H9 (cell line): ENCODE measurements at regions not wholly inside any gene's neighbourhood (a gene's known extent, or its start where the extent isn't known, plus 50 kb on each side); places are given as distances from the start of the nearest gene placed in this dataset.
"Not testable (repeated sequence)": the region's sequence is repeated elsewhere in the genome, so short reads cannot be mapped to it uniquely, and the experiment has no call there.

Source experiments
- DNase-seq: peaks from one replicate; pipeline ENCODE4 v3.0.0-alpha.2; 2017
- H2AFZ ChIP-seq: one replicate; pipeline ENCODE4 v1.6.1; 2013; ENCODE audit warnings: mild to moderate bottlenecking, low read length, control low read depth, moderate library complexity
- H2AK5ac ChIP-seq: 2 replicates; pipeline ENCODE4 v1.6.1; 2013; ENCODE audit warnings: low read length, control low read depth, mixed read lengths; ENCODE audit not compliant: insufficient read length
- H2BK120ac ChIP-seq: one replicate; pipeline ENCODE4 v1.6.1; 2013; ENCODE audit warnings: low read depth, mild to moderate bottlenecking, low read length, control low read depth, inconsistent platforms; ENCODE audit not compliant: poor library complexity, severe bottlenecking
- H2BK12ac ChIP-seq: 2 replicates; pipeline ENCODE4 v1.6.1; 2013; ENCODE audit warnings: low read length, control low read depth, mixed read lengths, low read depth; ENCODE audit not compliant: insufficient read length
- H2BK15ac ChIP-seq: 2 replicates; pipeline ENCODE4 v1.6.1; 2013; ENCODE audit warnings: low read depth, low read length, control low read depth
- H2BK20ac ChIP-seq: one replicate; pipeline ENCODE4 v1.6.1; 2013; ENCODE audit warnings: low read depth, mild to moderate bottlenecking, low read length, control low read depth, inconsistent platforms; ENCODE audit not compliant: poor library complexity, severe bottlenecking
- H2BK5ac ChIP-seq: 2 replicates; pipeline ENCODE4 v1.6.1; 2013; ENCODE audit warnings: low read length, control low read depth, mixed read lengths; ENCODE audit not compliant: insufficient read length
- H3K14ac ChIP-seq: 2 replicates; pipeline ENCODE4 v1.6.1; 2013; ENCODE audit warnings: low read length, control low read depth; ENCODE audit not compliant: insufficient read depth
- H3K18ac ChIP-seq: 2 replicates; pipeline ENCODE4 v1.6.1; 2013; ENCODE audit warnings: low read depth, mild to moderate bottlenecking, mixed read lengths, low read length, control low read depth; ENCODE audit not compliant: insufficient read length
- H3K23ac ChIP-seq: 2 replicates; pipeline ENCODE4 v1.6.1; 2013; ENCODE audit warnings: low read length, control low read depth, mixed read lengths, low read depth; ENCODE audit not compliant: insufficient read length
- H3K23me2 ChIP-seq: 2 replicates; pipeline ENCODE4 v1.6.1; 2013; ENCODE audit warnings: low read depth, mild to moderate bottlenecking, mixed read lengths, low read length, control low read depth; ENCODE audit not compliant: insufficient read length, poor library complexity, severe bottlenecking
- H3K27ac ChIP-seq: 2 replicates; pipeline ENCODE4 v1.5.1; 2013; ENCODE audit warnings: low read length, control low read depth, mixed read lengths, low read depth; ENCODE audit not compliant: insufficient read length
- H3K27me3 ChIP-seq: 2 replicates; pipeline ENCODE4 v1.6.1; 2013; ENCODE audit warnings: low read length, control low read depth, inconsistent platforms; ENCODE audit not compliant: insufficient read depth
- H3K4ac ChIP-seq: 2 replicates; pipeline ENCODE4 v1.6.1; 2013; ENCODE audit warnings: low read depth, mild to moderate bottlenecking, control low read depth, inconsistent platforms, low read length, moderate library complexity
- H3K4me1 ChIP-seq: 2 replicates; pipeline ENCODE4 v1.6.1; 2013; ENCODE audit warnings: low read length, control low read depth, inconsistent platforms; ENCODE audit not compliant: insufficient read depth
- H3K4me2 ChIP-seq: 2 replicates; pipeline ENCODE4 v1.6.1; 2013; ENCODE audit warnings: low read length, control low read depth, mixed read lengths; ENCODE audit not compliant: insufficient read length, insufficient read depth
- H3K56ac ChIP-seq: 2 replicates; pipeline ENCODE4 v1.6.1; 2013; ENCODE audit warnings: low read depth, mild to moderate bottlenecking, mixed read lengths, low read length, control low read depth; ENCODE audit not compliant: insufficient read length
- H3K79me1 ChIP-seq: 2 replicates; pipeline ENCODE4 v1.6.1; 2013; ENCODE audit warnings: low read depth, mild to moderate bottlenecking, moderate library complexity, low read length, control low read depth, inconsistent platforms; ENCODE audit not compliant: insufficient read depth, poor library complexity, severe bottlenecking
- H3K79me2 ChIP-seq: 2 replicates; pipeline ENCODE4 v1.6.1; 2013; ENCODE audit warnings: low read length, control low read depth, inconsistent platforms; ENCODE audit not compliant: insufficient read depth
- H3K9ac ChIP-seq: 2 replicates; pipeline ENCODE4 v1.6.1; 2013; ENCODE audit warnings: low read length, control low read depth, mixed read lengths; ENCODE audit not compliant: insufficient read length; ENCODE audit errors: extremely low read depth
- H3K9me3 ChIP-seq: one replicate; pipeline ENCODE4 v1.6.1; 2013; ENCODE audit warnings: low read depth, low read length, inconsistent platforms; ENCODE audit not compliant: control insufficient read depth
- H3T11ph ChIP-seq: one replicate; pipeline ENCODE4 v1.6.1; 2013; ENCODE audit warnings: mild to moderate bottlenecking, low read length, control low read depth, inconsistent platforms
- H4K20me1 ChIP-seq: one replicate; pipeline ENCODE4 v1.6.1; 2013; ENCODE audit not compliant: control insufficient read depth, insufficient read length, insufficient read depth
- H4K5ac ChIP-seq: 2 replicates; pipeline ENCODE4 v1.6.1; 2013; ENCODE audit warnings: low read depth, mild to moderate bottlenecking, mixed read lengths, low read length, control low read depth; ENCODE audit not compliant: insufficient read length
- H4K8ac ChIP-seq: replicated peaks from 2 replicates; pipeline ENCODE4 v1.6.1; 2013; ENCODE audit warnings: low read length, control low read depth, mixed read lengths, low read depth; ENCODE audit not compliant: insufficient read length
- H4K91ac ChIP-seq: 2 replicates; pipeline ENCODE4 v1.6.1; 2013; ENCODE audit warnings: low read depth, mild to moderate bottlenecking, moderate library complexity, mixed read lengths, low read length, control low read depth; ENCODE audit not compliant: insufficient read length
- H3K27ac Mint-ChIP-seq, 3 experiments: 2 replicates in 2 of 3; 3 replicates in 1 of 3; pipeline ENCODE4 v1.8.0; 2020 to 2021; ENCODE audit warnings: mixed read lengths in 3 of 3, mild to moderate bottlenecking in 1 of 3, moderate library complexity in 1 of 3
- H3K27me3 Mint-ChIP-seq: 2 replicates; pipeline ENCODE4 v1.8.0; 2021; ENCODE audit warnings: low read depth, mild to moderate bottlenecking, moderate library complexity, mixed read lengths
- H3K36me3 Mint-ChIP-seq, 3 experiments: 2 replicates in 2 of 3; 3 replicates in 1 of 3; pipeline ENCODE4 v1.8.0; 2020 to 2021; ENCODE audit warnings: low read depth in 3 of 3, mixed read lengths in 3 of 3; ENCODE audit not compliant: insufficient read depth in 1 of 3
- H3K4me1 Mint-ChIP-seq, 2 experiments: 2 replicates each; pipeline ENCODE4 v1.8.0; 2020; ENCODE audit warnings: mixed read lengths in 2 of 2
- H3K4me3 Mint-ChIP-seq, 2 experiments: 2 replicates in 1 of 2; 3 replicates in 1 of 2; pipeline ENCODE4 v1.8.0; 2020 to 2021; ENCODE audit warnings: mild to moderate bottlenecking in 2 of 2, mixed read lengths in 2 of 2, moderate library complexity in 1 of 2
- H3K9me3 Mint-ChIP-seq, 2 experiments: 2 replicates in 1 of 2; 3 replicates in 1 of 2; pipeline ENCODE4 v1.8.0; 2020; ENCODE audit warnings: mild to moderate bottlenecking in 2 of 2, mixed read lengths in 2 of 2, moderate library complexity in 1 of 2
- WGBS: extraction: QIAGEN DNeasy Blood & Tissue Kit; methylation state at CpG from one replicate; pipeline ENCODE4 v1.1.7; 2013; ENCODE audit warnings: missing lambda C conversion rate, low lambda C conversion rate, mixed read lengths; ENCODE audit not compliant: insufficient read length; ENCODE audit errors: extremely low coverage; 5-methylcytosine and 5-hydroxymethylcytosine counted together
- TF ChIP-seq, protein P1 (sequence below): fragments of 200-600 bp; sonication (generic); conservative IDR thresholded peaks from 3 replicates; pipeline ENCODE4 v1.8.0; 2021; ENCODE audit warnings: antibody characterized with exemption, mild to moderate bottlenecking

DNA sequence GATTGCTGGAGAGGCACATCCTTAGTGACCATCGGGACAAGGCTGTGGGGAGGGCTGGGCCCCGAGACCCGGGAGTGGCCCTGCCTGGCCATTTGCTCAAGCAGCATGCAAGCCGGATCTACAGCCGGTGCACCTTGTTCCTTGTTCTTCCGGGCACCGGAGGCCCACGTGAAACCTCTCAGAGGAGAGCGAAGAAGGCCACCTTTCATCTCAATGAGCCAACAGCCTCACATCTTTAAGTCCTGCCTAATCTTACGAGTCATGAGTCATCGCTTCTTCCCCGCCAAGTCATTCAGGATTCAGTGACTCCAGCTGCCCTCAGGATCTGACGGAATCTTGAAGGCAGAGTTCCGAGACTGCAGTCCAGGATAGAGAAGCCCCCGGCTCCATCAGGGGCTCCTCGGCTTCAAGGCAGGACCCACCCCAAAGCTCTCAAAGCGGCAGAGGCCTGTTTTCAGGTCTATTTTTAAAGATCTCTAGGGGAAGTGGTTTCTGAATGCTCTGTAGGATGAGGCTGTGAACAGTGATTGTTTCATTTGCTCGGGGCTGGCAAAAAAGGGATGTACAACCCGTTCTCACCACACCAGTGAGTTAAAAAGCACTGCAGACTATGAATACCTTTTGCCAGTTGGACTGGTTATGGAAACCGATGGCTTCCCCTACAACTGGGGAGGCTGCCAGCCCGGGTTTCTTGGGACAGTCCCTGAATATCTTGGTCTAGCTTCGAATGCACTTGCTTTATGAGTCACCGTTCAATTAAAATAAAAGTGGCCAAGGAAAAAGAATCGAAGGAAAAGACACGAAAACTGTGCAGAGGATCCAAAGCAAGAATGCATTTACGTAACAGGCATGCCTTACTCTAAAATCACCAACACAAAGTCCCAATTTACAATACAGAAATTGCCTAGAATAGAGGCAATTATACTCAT, 57.2 kb upstream of the ECHDC3 start:
- H3K36me3 Mint-ChIP-seq = no peaks in the 10 kb centered on the region; a peak in 1 of 7 replicates
- H3K4me1 ChIP-seq = peaks cover 2% of the 10 kb centered on the region; the same call in 1 of the 2 replicates
- H3K27ac Mint-ChIP-seq = peak overlapping the region in 2 of 3 experiments; percentile 78 to 83; a peak in 3 of 7 replicates
- no peak overlapping the region for H3K18ac ChIP-seq
- DNase-seq = peak; percentile 51
- H3T11ph ChIP-seq = no peak overlapping the region
- H2BK120ac ChIP-seq = no peak overlapping the region
- H3K4ac ChIP-seq = no peak overlapping the region
- H4K91ac ChIP-seq = no peak overlapping the region
- H4K5ac ChIP-seq = no peak overlapping the region
- H2BK5ac ChIP-seq = no peak overlapping the region
- H3K27ac ChIP-seq = no peak overlapping the region
- no peak overlapping the region for H3K56ac ChIP-seq
- H2BK15ac ChIP-seq = no peak overlapping the region
- H3K4me3 Mint-ChIP-seq = no peak overlapping the region
- no peak overlapping the region for H4K8ac ChIP-seq
- no peak overlapping the region; the same call in 1 of the 2 replicates for H3K14ac ChIP-seq
- peaks cover 21 to 22% of the 10 kb centered on the region in 2 experiments for H3K4me1 Mint-ChIP-seq
- H3K79me2 ChIP-seq = no peaks in the 10 kb centered on the region
- H2AK5ac ChIP-seq = no peak overlapping the region
- H3K23me2 ChIP-seq = no peaks in the 10 kb centered on the region
- H3K27me3 Mint-ChIP-seq = no peaks in the 10 kb centered on the region; the same call in 1 of the 2 replicates
- H2BK12ac ChIP-seq = no peak overlapping the region
- H3K9me3 Mint-ChIP-seq = no peaks in the 10 kb centered on the region
- H3K9me3 ChIP-seq = no peaks in the 10 kb centered on the region
- WGBS = no CpG with 5 or more reads among the region's 26 CpGs
- H3K4me2 ChIP-seq = no peak overlapping the region
- no peaks in the 10 kb centered on the region for H3K27me3 ChIP-seq
- H2AFZ ChIP-seq = no peak overlapping the region
- H3K9ac ChIP-seq = no peak overlapping the region
- TF ChIP-seq, protein P1, sequence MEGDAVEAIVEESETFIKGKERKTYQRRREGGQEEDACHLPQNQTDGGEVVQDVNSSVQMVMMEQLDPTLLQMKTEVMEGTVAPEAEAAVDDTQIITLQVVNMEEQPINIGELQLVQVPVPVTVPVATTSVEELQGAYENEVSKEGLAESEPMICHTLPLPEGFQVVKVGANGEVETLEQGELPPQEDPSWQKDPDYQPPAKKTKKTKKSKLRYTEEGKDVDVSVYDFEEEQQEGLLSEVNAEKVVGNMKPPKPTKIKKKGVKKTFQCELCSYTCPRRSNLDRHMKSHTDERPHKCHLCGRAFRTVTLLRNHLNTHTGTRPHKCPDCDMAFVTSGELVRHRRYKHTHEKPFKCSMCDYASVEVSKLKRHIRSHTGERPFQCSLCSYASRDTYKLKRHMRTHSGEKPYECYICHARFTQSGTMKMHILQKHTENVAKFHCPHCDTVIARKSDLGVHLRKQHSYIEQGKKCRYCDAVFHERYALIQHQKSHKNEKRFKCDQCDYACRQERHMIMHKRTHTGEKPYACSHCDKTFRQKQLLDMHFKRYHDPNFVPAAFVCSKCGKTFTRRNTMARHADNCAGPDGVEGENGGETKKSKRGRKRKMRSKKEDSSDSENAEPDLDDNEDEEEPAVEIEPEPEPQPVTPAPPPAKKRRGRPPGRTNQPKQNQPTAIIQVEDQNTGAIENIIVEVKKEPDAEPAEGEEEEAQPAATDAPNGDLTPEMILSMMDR = no peak
- no peak overlapping the region for H2BK20ac ChIP-seq
- H3K23ac ChIP-seq = no peak overlapping the region
- no peaks in the 10 kb centered on the region for H4K20me1 ChIP-seq
- H3K79me1 ChIP-seq = no peaks in the 10 kb centered on the region

GRCh38 chr10:11684341-11684716, 57.9 kb upstream of the ECHDC3 start:
- H2BK12ac ChIP-seq, H2AK5ac ChIP-seq, H2AFZ ChIP-seq, H3K79me2 ChIP-seq, H4K20me1 ChIP-seq, H2BK20ac ChIP-seq, H3T11ph ChIP-seq, H3K36me3 Mint-ChIP-seq, H2BK15ac ChIP-seq, H3K56ac ChIP-seq, H3K23me2 ChIP-seq, H3K18ac ChIP-seq, H4K5ac ChIP-seq, H4K91ac ChIP-seq, H3K27me3 ChIP-seq, H3K27ac Mint-ChIP-seq, H2BK5ac ChIP-seq, H3K14ac ChIP-seq, H3K9me3 ChIP-seq, H3K4me3 Mint-ChIP-seq, H3K4ac ChIP-seq, DNase-seq, H3K23ac ChIP-seq, H3K27ac ChIP-seq, H2BK120ac ChIP-seq, H3K27me3 Mint-ChIP-seq, H4K8ac ChIP-seq, H3K4me1 ChIP-seq, H3K9ac ChIP-seq, H3K79me1 ChIP-seq, H3K9me3 Mint-ChIP-seq, H3K4me2 ChIP-seq: not testable (repeated sequence)
- WGBS = no CpG with 5 or more reads among the region's 4 CpGs
- peaks cover 21 to 22% of the 10 kb centered on the region in 2 experiments for H3K4me1 Mint-ChIP-seq
